NCI-H2171 treated with DMSO at 0.1 percent for 48 hours (cell line): ENCODE measurements at regions not wholly inside any gene's neighbourhood (a gene's known extent, or its start where the extent isn't known, plus 50 kb on each side); places are given as distances from the start of the nearest gene placed in this dataset.

Experiments
- DNase-seq: peaks from one replicate; lab custom pipeline; 2025; lab: John Stamatoyannopoulos, UW

GRCh38 chr21:43364261-43364510 lies 62.7 kb downstream of the SIK1 start:
- DNase-seq: no peak

GRCh38 chr21:43363506-43364260 lies 63.2 kb downstream of the SIK1 start:
- no peak for DNase-seq

GRCh38 chr21:43362915-43363314 lies 64.0 kb downstream of the SIK1 start:
- DNase-seq: no peak

GRCh38 chr21:43362321-43362791 lies 64.6 kb downstream of the SIK1 start:
- peak; percentile 85 for DNase-seq

GRCh38 chr21:43361493-43362296 lies 65.2 kb downstream of the SIK1 start:
- DNase-seq: no peak

GRCh38 chr21:43361127-43361492 lies 65.8 kb downstream of the SIK1 start:
- DNase-seq: peak; percentile 39

- no peak for DNase-seq
These were observed 66.3 kb downstream of the SIK1 start for GRCh38 chr21:43360441-43361126.

- DNase-seq: no peak
These were observed 67.8 kb downstream of the SIK1 start for GRCh38 chr21:43358940-43359822.

GRCh38 chr21:43357715-43358430 lies 69.1 kb downstream of the SIK1 start:
- DNase-seq: no peak

- DNase-seq: no peak
These were observed 71.0 kb downstream of the SIK1 start for GRCh38 chr21:43355925-43356289.

GRCh38 chr21:43355266-43355924 lies 71.5 kb downstream of the SIK1 start:
- DNase-seq: peak; percentile 69

- DNase-seq: no peak
These were observed 72.3 kb downstream of the SIK1 start for GRCh38 chr21:43354666-43355065.

- DNase-seq: no peak
These were observed 72.9 kb downstream of the SIK1 start for GRCh38 chr21:43354026-43354420.

GRCh38 chr21:43353282-43354025 lies 73.5 kb downstream of the SIK1 start:
- no peak for DNase-seq

- DNase-seq: no peak
These were observed 74.2 kb downstream of the SIK1 start for GRCh38 chr21:43352568-43353281.

GRCh38 chr21:43352154-43352537 lies 74.8 kb downstream of the SIK1 start:
- no peak for DNase-seq

- no peak for DNase-seq
These were observed 75.3 kb downstream of the SIK1 start for GRCh38 chr21:43351501-43352153.

GRCh38 chr21:43349644-43350043 lies 77.3 kb downstream of the SIK1 start:
- no peak for DNase-seq

- no peak for DNase-seq
These were observed 78.1 kb downstream of the SIK1 start for GRCh38 chr21:43348801-43349261.
